ENCODE measurements at regions not wholly inside any gene's neighbourhood (a gene's known extent, or its start where the extent isn't known, plus 50 kb on each side); places are given as distances from the start of the nearest gene placed in this dataset.

GRCh38 chr22:47472636-47473035 is 710.2 kb downstream of the TBC1D22A start:
- TF ChIP-seq CTCF (IDR thresholded peaks at IDR 0.05; ENCODE audit: insufficient read depth, low read length, poor library complexity, severe bottlenecking) (no peak), EZH2phosphoT487 (conservative IDR thresholded peaks at IDR 0.05; ENCODE audit: low read length) (no peak)
